T-helper 1 cell (primary cell): ENCODE measurements at regions not wholly inside any gene's neighbourhood (a gene's known extent, or its start where the extent isn't known, plus 50 kb on each side); places are given as distances from the start of the nearest gene placed in this dataset.

Experiments
- DNase-seq, 5 donors: peaks; one replicate each; pipeline ENCODE4 v3.0.0-alpha.2; 2012 to 2020

- DNase-seq = no peak
Observed at GRCh38 chr21:29443411-29444010, 144.8 kb downstream of the BACH1 start.

GRCh38 chr21:29448766-29449165 is 150.0 kb downstream of the BACH1 start:
- DNase-seq = no peak

GRCh38 chr21:29449306-29449950 is 150.7 kb downstream of the BACH1 start:
- peak in 1 of 5 donors; percentile 59 for DNase-seq

- DNase-seq = no peak
Observed at GRCh38 chr21:29450058-29450457, 151.3 kb downstream of the BACH1 start.

- DNase-seq = no peak
Observed at GRCh38 chr21:29453511-29453910, 154.8 kb downstream of the BACH1 start.

GRCh38 chr21:29454179-29454578 is 155.5 kb downstream of the BACH1 start:
- DNase-seq = no peak

GRCh38 chr21:29462479-29462878 is 163.8 kb downstream of the BACH1 start:
- DNase-seq = no peak

GRCh38 chr21:29465546-29465945 is 166.8 kb downstream of the BACH1 start:
- DNase-seq = no peak

GRCh38 chr21:29466532-29466931 is 167.8 kb downstream of the BACH1 start:
- no peak for DNase-seq

- DNase-seq = no peak
Observed at GRCh38 chr21:29470397-29470796, 171.7 kb downstream of the BACH1 start.

- DNase-seq = no peak
Observed at GRCh38 chr21:29473808-29474207, 175.1 kb downstream of the BACH1 start.

- no peak for DNase-seq
Observed at GRCh38 chr21:29475329-29475728, 176.6 kb downstream of the BACH1 start.

- DNase-seq = no peak
Observed at GRCh38 chr21:29477347-29477746, 178.6 kb downstream of the BACH1 start.

- no peak for DNase-seq
Observed at GRCh38 chr21:29477941-29478340, 179.2 kb downstream of the BACH1 start.

GRCh38 chr21:29481081-29481480 is 182.4 kb downstream of the BACH1 start:
- DNase-seq = no peak

GRCh38 chr21:29481641-29482040 is 182.9 kb downstream of the BACH1 start:
- no peak for DNase-seq

GRCh38 chr21:29486306-29486807 is 187.6 kb downstream of the BACH1 start:
- DNase-seq = no peak
